Memory B cell (primary cell): ENCODE measurements at regions not wholly inside any gene's neighbourhood (a gene's known extent, or its start where the extent isn't known, plus 50 kb on each side); places are given as distances from the start of the nearest gene placed in this dataset.

Experiments
- ATAC-seq: fragments of 150-1000 bp; cut with Tn5 transposase; 2 replicates; pipeline ENCODE4 v1.10.0; 2021; ENCODE audit warnings: low read depth, mild to moderate bottlenecking, moderate library complexity
- DNase-seq, 2 donors: peaks; one replicate each; pipeline ENCODE4 v3.0.0; 2022; ENCODE audit warnings: low spot score in 2 of 2
- H3K27ac Mint-ChIP-seq: one replicate; pipeline ENCODE4 v1.8.0; 2022; ENCODE audit warnings: mild to moderate bottlenecking, moderate library complexity, mixed read lengths
- H3K27me3 Mint-ChIP-seq: one replicate; pipeline ENCODE4 v1.8.0; 2022; ENCODE audit warnings: mixed read lengths
- H3K36me3 Mint-ChIP-seq: one replicate; pipeline ENCODE4 v1.8.0; 2022; ENCODE audit warnings: mild to moderate bottlenecking, mixed read lengths
- H3K4me1 Mint-ChIP-seq: one replicate; pipeline ENCODE4 v1.8.0; 2022; ENCODE audit warnings: mixed read lengths
- H3K4me3 Mint-ChIP-seq: one replicate; pipeline ENCODE4 v1.8.0; 2022; ENCODE audit warnings: mild to moderate bottlenecking, moderate library complexity, mixed read lengths
- H3K9me3 Mint-ChIP-seq: one replicate; pipeline ENCODE4 v1.8.0; 2022; ENCODE audit warnings: mixed read lengths

- ATAC-seq (no peak), DNase-seq (no peak)
- H3K36me3 Mint-ChIP-seq: peaks cover 2% of the 10 kb centered on the region
- no peak overlapping the region for H3K4me3 Mint-ChIP-seq
- peaks cover 3% of the 10 kb centered on the region for H3K9me3 Mint-ChIP-seq
- peaks cover 23% of the 10 kb centered on the region for H3K4me1 Mint-ChIP-seq
- H3K27ac Mint-ChIP-seq: no peak overlapping the region
- peaks cover 7% of the 10 kb centered on the region for H3K27me3 Mint-ChIP-seq
Observed at GRCh38 chr6:14744212-14744556, 501.7 kb upstream of the JARID2 start.

- no peak overlapping the region for H3K27ac Mint-ChIP-seq
- peaks cover 1% of the 10 kb centered on the region for H3K9me3 Mint-ChIP-seq
- H3K4me3 Mint-ChIP-seq: no peak overlapping the region
- no peaks in the 10 kb centered on the region for H3K36me3 Mint-ChIP-seq
- H3K4me1 Mint-ChIP-seq: peaks cover 18% of the 10 kb centered on the region
- DNase-seq: no peak
- no peak for ATAC-seq
- peaks cover 7% of the 10 kb centered on the region for H3K27me3 Mint-ChIP-seq
Observed at GRCh38 chr6:14746139-14746837, 499.6 kb upstream of the JARID2 start.

GRCh38 chr6:14747881-14748520 lies 497.9 kb upstream of the JARID2 start:
- Mint-ChIP-seq H3K4me1 (peaks cover 18% of the 10 kb centered on the region), H3K36me3 (no peaks in the 10 kb centered on the region), H3K27me3 (peaks cover 7% of the 10 kb centered on the region), H3K4me3 (no peak overlapping the region), H3K27ac (peak overlapping the region; percentile 46), H3K9me3 (peaks cover 1% of the 10 kb centered on the region)
- DNase-seq (no peak), ATAC-seq (no peak)

GRCh38 chr6:14748679-14749078 lies 497.2 kb upstream of the JARID2 start:
- H3K27me3 Mint-ChIP-seq: peaks cover 7% of the 10 kb centered on the region
- no peak overlapping the region for H3K4me3 Mint-ChIP-seq
- ATAC-seq (no peak), DNase-seq (no peak)
- peaks cover 3% of the 10 kb centered on the region for H3K9me3 Mint-ChIP-seq
- H3K27ac Mint-ChIP-seq: no peak overlapping the region
- no peaks in the 10 kb centered on the region for H3K36me3 Mint-ChIP-seq
- peaks cover 18% of the 10 kb centered on the region for H3K4me1 Mint-ChIP-seq

- Mint-ChIP-seq H3K27me3 (peaks cover 5% of the 10 kb centered on the region), H3K4me1 (peaks cover 15% of the 10 kb centered on the region), H3K27ac (no peak overlapping the region), H3K4me3 (no peak overlapping the region), H3K36me3 (no peaks in the 10 kb centered on the region), H3K9me3 (peaks cover 3% of the 10 kb centered on the region)
- ATAC-seq: no peak
- DNase-seq: no peak
Observed at GRCh38 chr6:14750059-14750661, 495.7 kb upstream of the JARID2 start.

GRCh38 chr6:14751645-14752175 lies 494.2 kb upstream of the JARID2 start:
- peaks cover 2% of the 10 kb centered on the region for H3K9me3 Mint-ChIP-seq
- no peaks in the 10 kb centered on the region for H3K36me3 Mint-ChIP-seq
- H3K27ac Mint-ChIP-seq: no peak overlapping the region
- peaks cover under 1% of the 10 kb centered on the region for H3K27me3 Mint-ChIP-seq
- H3K4me1 Mint-ChIP-seq: peaks cover 12% of the 10 kb centered on the region
- no peak for ATAC-seq
- no peak overlapping the region for H3K4me3 Mint-ChIP-seq
- no peak for DNase-seq

- Mint-ChIP-seq H3K27ac (peak overlapping the region; percentile 78), H3K4me1 (no peaks in the 10 kb centered on the region), H3K4me3 (peak overlapping the region; percentile 79), H3K36me3 (no peaks in the 10 kb centered on the region), H3K9me3 (peaks cover 3% of the 10 kb centered on the region), H3K27me3 (no peaks in the 10 kb centered on the region)
- no peak for DNase-seq
- peak; percentile 89 for ATAC-seq
Observed at GRCh38 chr6:14754751-14755513, 490.9 kb upstream of the JARID2 start.

- Mint-ChIP-seq H3K27me3 (no peaks in the 10 kb centered on the region), H3K36me3 (no peaks in the 10 kb centered on the region), H3K4me1 (no peaks in the 10 kb centered on the region)
Observed at GRCh38 chr6:14756340-14756739, 489.5 kb upstream of the JARID2 start.

GRCh38 chr6:14757014-14757413 lies 488.9 kb upstream of the JARID2 start:
- Mint-ChIP-seq H3K36me3 (no peaks in the 10 kb centered on the region), H3K27me3 (no peaks in the 10 kb centered on the region), H3K4me3 (no peak overlapping the region), H3K9me3 (peaks cover 3% of the 10 kb centered on the region), H3K4me1 (no peaks in the 10 kb centered on the region), H3K27ac (no peak overlapping the region)
- ATAC-seq: no peak
- DNase-seq: no peak

More at GRCh38 chr6:14756340-14756739, 489.5 kb upstream of the JARID2 start:
- Mint-ChIP-seq H3K4me3 (no peak overlapping the region), H3K9me3 (peaks cover 3% of the 10 kb centered on the region), H3K27ac (no peak overlapping the region)
- ATAC-seq (no peak), DNase-seq (no peak)

- Mint-ChIP-seq H3K27me3 (no peaks in the 10 kb centered on the region), H3K27ac (no peak overlapping the region)
Observed at GRCh38 chr6:14757418-14757817, 488.5 kb upstream of the JARID2 start.

GRCh38 chr6:14758421-14759081 lies 487.3 kb upstream of the JARID2 start:
- Mint-ChIP-seq H3K36me3 (no peaks in the 10 kb centered on the region), H3K27ac (no peak overlapping the region), H3K4me1 (no peaks in the 10 kb centered on the region), H3K9me3 (peaks cover 3% of the 10 kb centered on the region), H3K4me3 (no peak overlapping the region), H3K27me3 (no peaks in the 10 kb centered on the region)
- DNase-seq: no peak
- no peak for ATAC-seq

More at GRCh38 chr6:14757418-14757817, 488.5 kb upstream of the JARID2 start:
- DNase-seq (no peak), ATAC-seq (no peak)
- Mint-ChIP-seq H3K36me3 (no peaks in the 10 kb centered on the region), H3K9me3 (peaks cover 3% of the 10 kb centered on the region), H3K4me3 (no peak overlapping the region), H3K4me1 (no peaks in the 10 kb centered on the region)

GRCh38 chr6:14759976-14760672 lies 485.7 kb upstream of the JARID2 start:
- Mint-ChIP-seq H3K36me3 (no peaks in the 10 kb centered on the region), H3K27me3 (no peaks in the 10 kb centered on the region), H3K27ac (no peak overlapping the region), H3K4me3 (no peak overlapping the region), H3K4me1 (no peaks in the 10 kb centered on the region), H3K9me3 (peaks cover 1% of the 10 kb centered on the region)
- no peak for ATAC-seq
- DNase-seq: no peak

- Mint-ChIP-seq H3K4me1 (peaks cover 2% of the 10 kb centered on the region), H3K27ac (no peak overlapping the region), H3K9me3 (no peaks in the 10 kb centered on the region), H3K36me3 (no peaks in the 10 kb centered on the region), H3K27me3 (no peaks in the 10 kb centered on the region), H3K4me3 (no peak overlapping the region)
- ATAC-seq: no peak
- no peak for DNase-seq
Observed at GRCh38 chr6:14762077-14762476, 483.8 kb upstream of the JARID2 start.
